HG03439 (cell line): ENCODE measurements at regions not wholly inside any gene's neighbourhood (a gene's known extent, or its start where the extent isn't known, plus 50 kb on each side); places are given as distances from the start of the nearest gene placed in this dataset.
"Not testable (repeated sequence)": the region's sequence is repeated elsewhere in the genome, so short reads cannot be mapped to it uniquely, and the experiment has no call there.

ENCODE experiments used
- ATAC-seq: cut with Tn5 transposase; IDR thresholded peaks from one replicate; pipeline ENCODE4 v1.9.1; 2021; ENCODE audit warnings: mild to moderate bottlenecking, moderate library complexity; ENCODE audit not compliant: unreplicated experiment

- ATAC-seq: no peak
Observed at GRCh38 chr11:15825976-15826650, 530.2 kb downstream of the SOX6 start.

- peak; percentile 58 for ATAC-seq
Observed at GRCh38 chr11:15826826-15827225, 529.5 kb downstream of the SOX6 start.

DNA sequence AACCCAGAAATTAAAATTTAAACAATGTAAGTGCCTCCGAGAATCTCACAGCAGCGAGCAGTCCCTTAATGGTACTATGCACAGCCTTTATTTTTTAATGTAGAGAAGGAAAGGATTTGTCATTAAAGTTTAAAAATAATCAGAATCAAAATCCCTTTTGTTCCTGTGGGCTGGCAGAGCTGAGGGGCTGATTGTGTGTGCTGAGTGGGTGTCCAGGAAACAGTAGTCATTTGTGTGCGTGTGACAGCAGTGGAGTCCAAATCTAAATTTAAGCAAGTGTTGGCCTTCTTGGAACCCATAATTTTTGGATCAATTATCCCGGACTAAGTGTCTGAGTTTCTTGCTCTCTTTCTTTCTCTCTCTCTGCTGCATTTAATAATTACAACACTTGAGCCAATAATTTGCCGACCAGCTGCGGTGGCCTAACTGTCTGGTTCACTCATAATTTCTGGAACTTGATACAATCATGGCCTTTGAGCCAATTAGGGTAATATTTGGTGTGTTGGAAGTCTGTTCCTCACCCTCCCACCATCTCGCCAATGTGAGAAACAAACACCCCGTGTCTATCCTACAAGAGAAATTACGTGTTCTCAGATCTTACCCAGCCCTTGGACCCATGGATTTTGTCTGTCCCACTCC, 528.0 kb downstream of the SOX6 start:
- ATAC-seq: no peak

- ATAC-seq: no peak
Observed at GRCh38 chr11:15829312-15829711, 527.0 kb downstream of the SOX6 start.

GRCh38 chr11:15830741-15831428, 525.5 kb downstream of the SOX6 start:
- ATAC-seq: no peak

- ATAC-seq: no peak
Observed at GRCh38 chr11:15835788-15836411, 520.4 kb downstream of the SOX6 start.

DNA sequence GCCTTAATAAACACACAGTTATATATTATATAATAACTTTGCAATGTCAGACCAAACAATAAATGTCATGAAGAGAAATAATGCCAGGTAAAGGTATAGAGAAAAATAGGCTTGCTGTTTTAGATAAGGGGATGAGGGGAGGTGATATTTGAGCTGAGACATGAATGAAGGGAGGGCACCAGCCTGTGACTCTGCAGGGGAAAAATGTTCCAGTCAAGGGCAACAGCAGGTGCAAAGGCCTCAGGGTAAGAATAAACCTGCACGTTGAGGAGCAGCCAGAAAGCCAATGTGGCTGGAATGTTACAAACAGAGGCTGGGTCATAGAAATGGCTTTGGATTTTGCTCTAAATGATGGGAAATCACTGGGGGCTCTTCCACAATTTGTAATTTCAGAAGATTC, 519.6 kb downstream of the SOX6 start:
- ATAC-seq: no peak

DNA sequence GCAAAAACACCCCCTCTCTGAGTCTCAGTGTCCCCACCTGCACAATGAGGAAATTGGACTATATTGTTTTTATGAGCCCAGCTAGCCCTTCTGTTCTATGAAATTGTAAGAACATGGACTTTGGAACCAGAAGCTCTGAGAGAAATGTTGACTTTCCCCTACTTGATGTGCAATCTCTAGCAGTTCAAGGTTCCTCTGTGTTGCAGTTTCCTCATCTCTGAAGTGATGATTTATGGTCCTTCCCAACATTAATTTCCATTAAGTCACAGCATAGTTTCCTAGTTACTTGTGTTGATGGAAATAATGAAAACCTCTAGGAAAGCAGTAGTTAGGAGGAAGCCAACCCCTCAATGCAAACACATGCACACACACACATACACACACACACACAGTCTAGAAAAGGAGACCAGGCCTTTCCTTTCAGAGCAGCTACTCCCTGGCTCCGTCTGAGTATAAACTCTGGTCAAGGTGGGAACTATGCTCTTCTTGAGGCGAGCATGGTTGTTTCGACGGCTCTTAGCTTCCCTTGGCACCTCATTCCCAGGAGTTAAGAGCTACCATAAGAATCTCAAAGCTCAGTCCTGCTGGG, 518.4 kb downstream of the SOX6 start:
- no peak for ATAC-seq

- no peak for ATAC-seq
Observed at GRCh38 chr11:15839061-15839460, 517.3 kb downstream of the SOX6 start.

DNA sequence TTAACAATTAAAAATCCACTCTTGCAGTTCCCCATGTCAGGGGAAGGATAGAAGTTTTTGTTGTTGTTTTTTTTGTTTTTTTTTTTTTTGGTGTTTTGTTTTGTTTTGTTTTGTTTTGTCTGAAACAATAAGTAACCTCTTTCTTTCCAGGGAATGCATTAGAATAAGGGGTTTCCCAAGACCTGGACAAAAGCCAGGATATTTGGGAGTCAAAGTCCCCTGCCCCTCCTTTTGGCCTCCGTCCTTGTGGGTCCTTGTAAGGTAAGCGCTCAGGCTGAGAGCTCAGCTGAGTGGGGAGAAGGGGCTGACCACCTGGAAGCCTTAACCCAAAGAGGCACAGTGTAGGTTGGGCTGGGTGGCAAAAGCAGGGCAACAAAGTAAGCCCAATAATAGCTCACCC, 515.4 kb downstream of the SOX6 start:
- ATAC-seq: no peak

GRCh38 chr11:15841931-15842740, 514.2 kb downstream of the SOX6 start:
- no peak for ATAC-seq

GRCh38 chr11:15843309-15843872, 513.0 kb downstream of the SOX6 start:
- ATAC-seq: no peak

DNA sequence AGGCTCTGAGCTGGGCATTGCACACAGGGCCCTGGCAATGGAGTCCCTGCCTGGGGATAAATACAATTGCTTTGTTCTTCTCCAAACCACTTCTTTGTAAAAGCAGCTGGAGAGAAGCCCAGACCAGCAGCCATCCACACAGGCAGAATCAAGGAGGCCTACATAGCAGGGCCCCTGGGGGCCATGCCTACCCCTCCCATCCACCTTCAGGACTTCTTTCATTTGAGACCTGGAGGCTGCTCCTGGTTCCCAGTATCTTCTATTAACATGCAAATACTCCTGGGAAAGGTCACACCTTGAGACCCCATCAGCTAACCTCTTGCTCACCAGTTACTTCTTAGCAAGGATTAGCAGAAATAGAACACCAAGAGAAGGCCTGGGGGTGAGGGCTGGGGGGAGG, 511.1 kb downstream of the SOX6 start:
- no peak for ATAC-seq

DNA sequence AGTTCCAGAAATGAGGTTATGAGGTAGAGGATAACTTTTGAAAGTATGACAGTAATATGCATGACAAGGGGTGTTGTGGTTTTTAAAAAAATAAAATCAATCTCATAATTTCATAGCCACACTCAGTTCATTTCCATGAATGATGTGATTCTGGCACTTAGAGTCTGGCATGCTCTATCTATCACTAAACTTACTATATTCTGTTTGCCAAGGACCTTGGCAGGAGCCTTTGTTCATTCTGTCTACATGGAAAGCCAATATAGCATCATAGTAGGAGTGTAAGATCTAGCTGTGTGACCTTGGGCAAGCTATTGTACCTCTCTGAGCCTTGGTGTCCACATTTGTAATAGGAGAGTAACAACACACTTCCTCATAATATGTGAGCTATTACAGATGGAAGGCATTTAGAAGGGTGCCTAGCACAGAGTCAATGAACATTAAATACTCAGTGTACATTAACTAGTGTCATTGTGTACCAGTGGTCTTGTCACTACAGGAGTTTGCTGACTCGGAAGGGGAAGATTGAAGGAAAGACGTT, 507.6 kb downstream of the SOX6 start:
- ATAC-seq: no peak

DNA sequence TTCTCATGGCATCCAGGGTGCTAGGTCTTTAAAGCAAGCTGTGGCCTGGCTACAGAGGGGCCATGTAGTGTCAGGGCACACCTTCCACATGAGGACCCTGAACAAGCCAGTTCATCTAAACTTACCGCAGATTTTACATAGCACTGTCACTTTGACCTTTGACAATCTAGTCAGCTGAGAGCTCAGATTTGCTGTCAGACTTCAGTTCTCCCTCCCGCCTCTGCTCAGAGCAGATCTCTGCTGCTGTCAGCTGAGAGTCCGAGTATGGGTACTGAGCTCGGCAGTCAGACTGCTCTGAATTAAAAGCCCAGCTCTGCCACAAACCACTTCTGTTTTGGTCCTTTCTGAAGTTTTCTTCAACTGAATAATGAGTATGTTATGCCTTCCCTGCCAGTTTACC, 507.1 kb downstream of the SOX6 start:
- no peak for ATAC-seq

DNA sequence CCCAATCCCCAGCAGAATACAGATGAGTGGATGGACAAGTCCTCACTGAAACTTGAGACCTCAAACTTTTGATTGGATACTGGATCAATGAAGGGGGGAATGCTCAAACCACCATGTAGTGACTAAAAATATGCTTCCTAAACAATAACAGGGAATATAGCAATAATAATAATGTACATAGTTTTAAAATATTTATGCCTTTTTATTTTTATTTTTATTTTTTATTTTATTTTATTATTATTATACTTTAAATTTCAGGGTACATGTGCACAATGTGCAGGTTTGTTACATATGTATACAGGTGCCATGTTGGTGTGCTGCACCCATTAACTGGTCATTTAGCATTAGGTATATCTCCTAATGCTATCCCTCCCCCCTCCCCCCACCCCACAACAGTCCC, 506.0 kb downstream of the SOX6 start:
- ATAC-seq: not testable (repeated sequence)

DNA sequence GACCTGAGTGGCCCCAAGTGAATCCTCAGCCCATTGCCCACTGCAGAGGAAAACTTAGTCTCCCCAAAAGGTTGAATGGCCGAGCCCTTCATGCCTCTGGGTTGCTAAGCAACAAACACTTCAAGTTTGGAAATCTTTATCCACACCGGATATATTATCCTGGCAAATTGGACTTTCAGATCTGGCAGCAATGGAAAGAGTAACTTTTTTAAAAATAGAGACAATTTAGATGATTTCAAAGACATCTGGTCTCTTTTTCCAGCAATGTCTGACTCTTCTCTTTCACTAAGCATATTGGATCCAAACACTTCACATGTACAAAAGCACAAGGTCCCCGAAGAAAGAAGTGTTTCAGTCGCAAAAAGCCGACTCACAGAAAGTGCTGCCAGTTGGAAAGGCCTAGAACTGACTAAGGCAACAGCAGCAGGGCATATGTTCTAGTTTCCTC, 505.3 kb downstream of the SOX6 start:
- no peak for ATAC-seq

DNA sequence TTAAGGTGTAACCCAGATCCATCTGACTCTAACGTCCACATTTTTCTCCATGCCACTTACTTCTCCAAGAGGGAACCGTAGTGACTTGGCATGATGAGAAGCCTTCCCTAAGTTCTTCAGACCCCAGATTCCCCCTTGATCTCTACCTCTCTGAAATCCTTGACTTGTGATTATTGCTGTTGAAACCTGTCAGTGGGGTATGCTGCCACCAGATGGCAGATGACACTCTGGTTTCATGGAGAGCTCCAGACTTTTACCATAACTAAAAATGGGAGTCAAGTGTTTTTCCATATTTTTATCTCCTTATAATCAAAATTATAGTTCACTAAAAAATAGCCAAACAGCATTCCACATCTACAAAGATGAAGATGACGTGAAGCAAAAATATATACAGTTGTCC, 504.2 kb downstream of the SOX6 start:
- no peak for ATAC-seq

DNA sequence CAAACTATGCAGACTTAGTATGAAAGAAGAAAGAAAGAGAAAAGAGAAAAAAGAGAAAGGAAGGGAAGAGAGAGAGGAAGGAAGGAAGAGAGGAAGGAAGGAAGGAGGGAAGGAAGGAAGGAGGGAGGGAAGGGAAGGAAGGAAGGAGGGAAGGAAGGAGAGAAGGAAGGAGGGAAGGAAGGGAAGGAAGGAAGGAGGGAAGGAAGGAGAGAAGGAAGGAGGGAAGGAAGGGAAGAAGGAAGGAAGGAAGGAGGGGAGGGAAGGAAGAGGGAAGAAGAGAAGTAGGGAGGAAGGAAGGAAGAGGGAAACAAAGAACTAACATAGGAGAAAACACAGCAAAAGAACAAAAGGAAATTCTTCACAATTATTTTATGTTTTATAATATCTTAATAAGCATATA, 502.1 kb downstream of the SOX6 start:
- ATAC-seq: no peak

- ATAC-seq: no peak
Observed at GRCh38 chr11:15858881-15859280, 497.5 kb downstream of the SOX6 start.
